Stimulated activated CD4-positive, alpha-beta T cell treated with anti-CD3 and anti-CD28 coated beads, Interleukin-12 subunit alpha, Interleukin-12 subunit beta, amount 100 ng/mL, for 48 hours (primary cell): ENCODE measurements at regions not wholly inside any gene's neighbourhood (a gene's known extent, or its start where the extent isn't known, plus 50 kb on each side); places are given as distances from the start of the nearest gene placed in this dataset.

Experiments used
- DNase-seq, 3 donors: peaks; one replicate each; pipeline ENCODE4 v3.0.0-alpha.2; 2020; ENCODE audit warnings: low read depth in 2 of 3, low spot score in 1 of 3

DNA sequence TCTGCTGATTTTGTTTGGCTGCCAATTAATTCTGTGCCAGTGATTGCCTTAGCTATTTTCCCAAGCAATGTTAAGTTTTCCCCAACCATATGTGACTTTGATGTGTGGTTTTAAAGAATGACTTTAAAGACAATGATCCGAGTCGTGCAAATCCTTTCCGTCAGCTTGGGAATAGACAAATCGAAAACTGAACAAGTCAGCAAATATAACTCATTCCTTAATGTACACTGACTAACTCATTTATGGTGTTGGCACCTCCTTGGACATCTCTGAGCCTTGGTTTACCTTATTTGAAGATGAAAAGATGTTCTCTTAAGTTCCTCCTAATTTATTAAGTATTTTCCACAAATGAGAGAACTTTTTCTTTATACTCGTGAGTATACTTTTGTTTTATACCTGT is 249.4 kb upstream of the SLCO3A1 start:
- no peak for DNase-seq

DNA sequence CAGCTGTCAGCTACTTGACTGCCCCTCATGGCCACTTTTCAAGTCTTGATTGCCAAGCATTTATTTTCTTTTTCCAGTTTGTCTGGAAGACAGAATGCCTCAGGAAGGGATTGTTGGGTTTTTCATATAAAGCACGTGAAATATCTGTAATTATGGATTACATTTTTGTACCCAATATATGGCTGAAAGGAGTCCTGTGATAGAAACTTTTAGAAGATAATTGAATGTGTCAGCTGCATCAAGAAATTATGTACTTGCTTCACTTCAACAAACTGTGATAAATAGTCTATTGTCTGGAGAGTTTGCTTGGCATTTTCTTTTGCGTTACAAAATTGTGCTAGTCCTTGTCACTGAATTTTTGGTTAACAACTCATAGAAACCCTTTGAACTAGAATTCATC is 247.9 kb upstream of the SLCO3A1 start:
- no peak for DNase-seq

DNA sequence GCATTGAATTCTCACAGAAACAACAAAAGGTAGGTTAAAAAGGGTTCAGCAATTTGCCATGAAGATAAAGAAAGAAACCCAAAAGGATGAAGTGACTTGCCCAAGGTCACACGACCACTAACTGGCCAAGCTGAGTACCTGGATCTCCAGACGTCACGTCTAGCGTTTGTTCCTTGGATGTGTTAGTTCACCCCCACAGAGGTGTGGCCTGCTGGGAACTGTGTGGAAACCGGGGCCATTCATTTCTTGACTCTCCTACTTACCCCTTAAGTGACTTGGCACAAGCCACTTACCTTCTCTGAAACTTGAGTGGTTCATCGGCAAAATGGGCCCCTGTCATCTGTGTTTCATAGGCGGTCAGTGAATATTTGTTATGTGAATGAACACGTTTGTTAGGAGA is 244.3 kb upstream of the SLCO3A1 start:
- no peak for DNase-seq

DNA sequence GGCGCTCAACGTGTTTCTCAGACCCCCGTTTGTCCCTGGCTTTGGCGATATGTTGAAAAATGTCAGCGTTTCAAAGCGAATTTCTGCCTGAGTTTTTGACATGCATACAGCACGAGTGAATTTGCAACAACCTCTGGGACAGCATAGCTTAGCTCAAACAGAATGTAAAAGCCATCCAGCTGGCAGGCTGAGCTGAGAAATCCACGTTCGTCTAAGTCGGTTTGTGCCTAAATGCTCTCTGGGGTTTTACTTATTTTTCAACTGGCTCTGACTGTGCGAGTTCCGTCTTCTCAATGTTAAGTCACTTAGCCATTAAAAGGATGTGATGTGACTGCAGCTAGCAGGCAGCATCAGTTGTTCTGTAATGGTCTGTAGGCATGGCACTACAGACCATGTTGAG is 243.5 kb upstream of the SLCO3A1 start:
- no peak for DNase-seq

DNA sequence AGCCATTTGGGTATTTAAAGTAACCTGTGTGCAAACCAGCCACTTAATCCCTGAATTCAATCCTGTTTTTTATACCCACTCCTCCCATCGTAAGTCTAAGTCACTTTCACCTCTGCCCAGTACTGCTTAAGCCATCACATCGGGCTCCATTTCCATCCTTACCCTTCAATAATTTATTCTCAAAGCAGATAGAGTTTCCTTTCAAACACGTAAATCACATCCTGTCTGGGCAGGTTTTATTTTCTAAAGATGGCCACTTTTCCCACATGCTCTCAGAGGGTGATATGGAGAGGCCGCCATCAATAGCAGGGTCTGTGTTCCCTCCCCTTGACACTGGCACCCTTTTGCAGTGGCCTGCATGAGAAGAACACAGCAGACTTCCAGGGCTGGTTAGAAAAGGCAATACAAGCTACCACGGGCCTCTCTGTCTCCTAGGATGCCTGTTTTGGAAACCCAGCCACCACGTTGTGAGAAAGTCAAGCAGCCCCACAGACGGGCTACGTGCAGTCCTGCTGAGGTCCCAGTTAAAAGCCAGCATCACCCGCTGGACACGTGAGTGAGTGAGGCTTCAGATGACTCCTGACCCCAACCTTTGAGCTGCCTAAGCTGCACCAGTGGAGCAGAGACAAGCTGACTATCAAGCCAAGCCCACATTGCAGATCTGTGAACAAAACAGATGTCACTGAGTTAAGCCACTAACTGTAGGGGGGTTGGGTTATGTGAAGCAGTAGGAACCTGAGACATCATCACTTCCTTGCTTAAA is 241.8 kb upstream of the SLCO3A1 start:
- no peak for DNase-seq

DNA sequence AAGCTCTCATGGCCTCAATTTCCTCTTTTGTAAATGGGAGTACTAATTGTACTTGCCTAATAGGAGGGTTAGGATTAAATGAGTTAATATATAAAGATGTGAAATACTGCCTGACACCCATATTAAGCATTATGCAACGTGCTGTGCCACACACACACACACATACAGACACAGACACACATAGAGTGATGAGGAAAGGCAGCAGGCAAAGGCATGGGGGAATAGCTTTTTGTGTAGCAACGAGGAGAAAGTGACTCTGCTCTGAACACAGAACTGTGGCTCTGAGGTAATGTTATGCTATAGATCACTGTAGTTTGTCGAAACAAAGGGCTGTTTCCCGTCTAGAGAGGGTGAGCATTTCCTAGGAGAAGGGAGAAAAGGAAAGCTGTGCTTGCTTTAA is 233.3 kb upstream of the SLCO3A1 start:
- DNase-seq: no peak

DNA sequence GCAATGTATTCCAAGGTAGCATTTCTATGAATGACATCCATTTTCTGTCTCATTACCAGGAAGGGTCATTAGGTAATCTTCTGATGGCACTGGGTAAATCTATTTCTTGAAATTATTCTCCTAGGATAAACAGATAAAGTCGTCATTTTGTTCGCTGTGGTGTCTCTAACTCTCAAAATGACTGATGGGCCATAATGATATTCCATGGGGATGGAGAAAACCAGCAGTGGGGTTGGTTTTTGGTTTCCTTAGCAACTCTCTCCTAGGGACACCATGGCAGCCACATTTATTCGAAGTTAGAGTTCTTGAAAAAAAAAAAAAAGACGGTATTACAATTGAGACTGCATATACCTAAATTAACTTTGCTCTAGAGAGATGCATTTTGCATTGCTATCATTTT is 231.3 kb upstream of the SLCO3A1 start:
- no peak for DNase-seq

DNA sequence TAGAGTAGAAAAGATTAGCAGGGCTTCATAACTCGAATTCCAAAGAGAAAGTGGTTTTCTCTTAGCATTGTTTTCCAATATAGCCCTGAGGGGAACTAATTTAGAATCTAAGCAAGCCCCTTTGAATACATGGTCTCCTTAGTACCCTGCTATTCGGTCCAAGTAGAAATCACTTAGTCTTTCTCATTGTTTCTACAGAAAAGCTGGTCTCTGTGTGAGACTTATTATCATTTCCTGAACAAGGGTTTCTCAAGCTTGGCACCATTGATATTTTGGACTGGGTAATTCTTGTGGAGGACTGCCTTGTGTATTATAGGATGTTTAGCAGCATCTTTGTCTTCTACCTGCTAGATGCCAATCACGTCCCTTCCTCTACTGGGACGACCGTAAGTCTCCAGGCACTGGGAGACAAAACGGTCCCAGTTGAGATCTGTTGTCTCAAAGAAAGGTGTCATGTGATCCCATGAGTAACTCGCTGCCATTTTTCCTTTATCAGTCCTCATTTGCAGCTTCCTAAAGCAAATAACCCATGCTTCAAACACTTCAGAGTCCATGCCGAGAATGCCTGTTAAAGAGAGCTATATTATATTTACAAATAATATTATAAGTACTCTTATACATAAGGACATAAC is 230.7 kb upstream of the SLCO3A1 start:
- DNase-seq: no peak

DNA sequence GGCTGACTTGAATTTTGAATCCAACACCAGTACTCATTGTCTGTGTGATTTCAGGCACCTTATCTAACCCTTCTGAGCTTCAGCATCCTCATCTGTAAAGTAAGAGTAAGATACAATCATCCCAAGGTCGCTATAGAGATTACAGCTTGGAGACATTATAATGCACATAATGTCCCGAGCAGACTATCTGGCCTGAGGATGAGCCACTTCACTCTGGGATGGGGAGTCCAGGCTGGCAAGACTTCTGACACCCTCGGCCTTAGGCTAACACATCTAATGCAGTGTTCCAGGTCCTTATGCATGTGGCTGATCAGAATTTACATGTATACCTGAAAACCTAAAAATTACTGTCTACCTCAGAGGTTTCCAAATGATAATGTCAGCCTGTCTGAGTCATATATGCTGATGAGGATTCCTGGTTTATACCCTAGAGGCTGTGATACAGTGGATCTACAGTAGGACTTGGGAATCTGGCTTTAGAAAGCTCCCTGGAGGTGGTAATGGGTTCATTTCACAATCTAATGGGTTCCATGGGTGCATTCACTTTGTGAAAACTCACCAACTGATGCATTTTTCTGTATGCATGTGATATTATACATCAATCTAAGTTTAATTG is 229.0 kb upstream of the SLCO3A1 start:
- DNase-seq: no peak

DNA sequence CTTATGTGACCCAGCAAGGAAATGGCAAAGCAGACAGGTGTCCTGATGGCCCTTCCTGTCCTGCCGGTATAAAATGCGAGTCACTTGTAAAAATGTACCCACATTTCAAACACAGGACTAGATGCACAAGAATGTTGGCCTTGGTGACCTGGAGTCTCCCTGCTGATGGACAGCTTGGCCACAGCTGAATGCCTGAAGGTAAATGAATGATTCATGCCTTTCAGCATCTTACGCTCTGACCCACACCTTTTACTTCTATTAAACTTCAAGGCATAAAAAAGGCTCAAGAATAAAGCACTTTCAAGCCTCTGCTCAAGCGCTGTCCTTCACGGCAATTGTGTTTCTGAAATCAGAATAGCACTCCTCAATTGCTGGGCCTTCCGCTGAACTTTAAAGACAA is 228.0 kb upstream of the SLCO3A1 start:
- no peak for DNase-seq

DNA sequence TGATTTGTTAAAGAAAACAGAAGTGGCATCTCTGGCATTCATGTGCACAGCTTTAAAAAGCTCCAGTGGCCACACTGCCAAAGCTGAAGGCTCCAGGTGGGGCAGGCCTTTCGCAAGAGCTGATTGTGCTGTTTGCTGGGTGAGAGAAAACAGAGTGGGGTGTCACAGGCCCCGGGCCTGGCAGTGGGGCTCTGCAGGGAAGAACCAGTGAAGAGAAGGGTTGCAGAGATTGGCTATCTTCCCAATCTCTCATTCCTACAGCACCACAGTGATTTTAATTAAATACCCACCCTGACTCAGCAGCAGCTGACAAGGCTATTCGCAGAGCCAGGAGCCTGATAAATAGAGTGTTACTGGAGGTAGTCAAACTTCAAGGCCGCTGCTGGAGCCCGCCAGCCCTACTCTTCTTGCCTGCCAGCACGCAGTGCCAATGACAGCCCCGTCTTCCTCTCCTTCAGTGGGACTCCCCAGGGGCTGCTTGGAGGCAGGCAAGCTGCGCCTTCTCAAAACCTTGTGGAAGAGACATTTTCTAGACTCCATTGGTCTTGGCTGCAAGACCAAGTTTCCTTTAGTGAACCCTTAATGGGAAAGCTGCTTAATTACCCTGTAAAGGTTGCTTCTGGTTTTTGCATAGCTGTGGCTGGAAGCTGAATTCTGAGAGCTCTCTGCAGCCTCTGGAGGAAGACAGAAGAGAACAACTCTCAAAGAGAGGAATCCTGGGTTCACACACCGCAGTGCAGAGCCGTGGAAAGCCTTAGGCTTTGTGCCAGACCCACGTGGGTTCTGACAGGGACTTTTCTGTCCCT is 225.8 kb upstream of the SLCO3A1 start:
- no peak for DNase-seq

DNA sequence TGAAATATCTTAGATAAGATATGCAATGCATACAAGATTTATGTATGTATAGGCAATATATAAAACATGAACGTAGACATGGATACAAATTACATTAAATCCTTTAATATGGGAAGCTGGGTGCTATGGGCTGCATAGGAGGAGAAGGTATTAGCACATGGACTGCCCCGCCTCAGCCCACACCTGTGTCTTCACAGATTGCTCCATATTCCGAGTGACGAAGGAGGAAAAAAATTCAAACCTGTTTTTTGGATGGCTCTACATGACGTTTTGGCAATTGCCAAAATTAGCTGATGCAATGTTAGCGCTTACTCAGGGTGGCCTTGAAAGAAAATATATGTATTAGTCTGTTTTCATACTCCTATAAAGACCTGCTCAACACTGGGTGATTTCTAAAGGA is 223.4 kb upstream of the SLCO3A1 start:
- no peak for DNase-seq

DNA sequence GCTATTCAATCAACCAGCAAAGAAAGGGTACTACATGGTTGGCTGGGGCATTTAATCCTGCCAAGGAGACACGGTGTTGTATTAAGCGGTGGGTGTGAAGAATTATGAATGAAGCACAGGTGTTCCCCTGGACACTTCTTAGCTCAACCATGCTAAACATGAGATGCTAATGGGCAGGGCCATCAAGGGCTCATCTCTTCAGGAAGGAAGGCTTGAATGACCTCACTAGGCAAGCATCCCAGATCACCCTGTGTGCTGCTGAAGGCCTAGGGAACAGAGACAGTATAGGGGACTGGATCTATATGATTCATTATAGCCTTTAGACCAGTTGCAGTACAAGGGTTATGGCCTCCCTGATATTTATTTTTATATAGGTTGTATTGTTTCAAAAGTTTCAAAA is 221.3 kb upstream of the SLCO3A1 start:
- DNase-seq: no peak

DNA sequence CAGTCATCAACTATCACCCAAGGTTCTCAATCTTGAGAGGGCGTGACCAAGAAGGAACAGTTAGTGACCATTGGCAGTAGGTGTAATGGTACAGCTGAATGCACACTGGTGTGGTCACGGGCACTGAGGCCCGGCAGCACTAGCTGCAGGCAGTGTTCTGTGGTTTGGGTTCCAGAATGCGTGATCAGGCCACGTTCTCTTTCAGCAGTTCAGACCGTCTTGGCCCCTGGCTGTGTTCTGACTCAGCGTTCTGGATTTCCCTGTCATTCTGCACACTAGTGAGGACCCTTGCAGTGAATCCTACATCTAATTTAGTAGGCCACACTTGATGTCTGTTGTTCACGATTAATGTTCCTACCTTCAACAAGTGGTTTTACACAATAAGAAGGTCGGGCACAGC is 220.5 kb upstream of the SLCO3A1 start:
- no peak for DNase-seq

DNA sequence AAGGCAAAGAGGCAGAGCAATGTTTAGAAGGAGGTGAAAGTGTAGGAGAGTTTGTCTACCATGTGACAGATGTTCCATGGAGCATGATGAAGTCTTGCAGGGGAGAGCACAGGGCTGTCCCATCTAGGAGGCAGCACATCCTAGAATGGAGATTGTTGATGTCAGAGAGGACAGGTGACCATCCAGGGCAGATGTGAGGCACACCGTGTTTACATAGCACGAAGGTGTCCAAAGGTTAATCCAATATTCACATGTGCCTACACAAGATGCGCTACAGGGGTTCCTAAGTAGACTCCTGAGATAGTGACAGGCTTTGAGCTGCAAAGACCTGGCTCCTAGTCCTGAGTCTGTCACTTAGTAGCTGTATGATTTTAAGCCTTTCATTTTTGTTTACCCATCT is 219.3 kb upstream of the SLCO3A1 start:
- no peak for DNase-seq

DNA sequence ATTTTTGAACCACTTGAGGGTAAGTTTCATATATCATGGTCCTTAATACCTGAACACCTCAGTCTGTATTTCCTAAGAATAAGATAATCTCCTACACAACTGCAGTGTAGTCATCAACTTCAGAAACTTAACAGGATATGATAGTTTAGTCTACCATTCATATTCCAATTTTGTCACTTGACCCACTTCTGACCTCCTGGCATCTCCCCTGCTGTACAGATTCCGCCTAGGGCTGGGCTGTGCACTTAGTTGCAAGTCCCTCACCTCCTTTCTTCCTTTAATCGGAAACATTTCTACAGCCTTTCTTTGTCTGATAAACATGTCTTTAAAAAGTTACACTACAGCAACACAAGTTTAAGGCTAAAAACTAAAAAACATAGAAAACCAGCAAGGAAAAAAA is 218.4 kb upstream of the SLCO3A1 start:
- no peak for DNase-seq

DNA sequence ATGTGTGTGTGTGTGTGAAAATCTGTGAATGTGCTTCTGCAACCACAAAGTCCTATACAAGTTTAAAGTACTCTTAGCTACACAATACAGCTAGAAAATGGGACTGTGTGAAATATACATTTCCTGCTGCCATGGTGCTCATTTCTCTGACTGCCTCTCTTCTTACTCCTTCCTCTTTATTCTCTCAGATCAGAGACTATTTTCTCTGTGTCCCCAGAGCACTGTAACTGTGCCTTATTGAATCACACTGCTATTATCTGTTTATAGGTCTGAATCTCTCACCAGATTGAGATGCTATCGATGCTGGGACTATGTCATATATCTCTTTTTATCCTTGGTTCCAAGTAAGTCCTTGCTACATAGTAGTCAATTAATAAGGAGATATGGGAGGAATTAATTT is 217.9 kb upstream of the SLCO3A1 start:
- no peak for DNase-seq

DNA sequence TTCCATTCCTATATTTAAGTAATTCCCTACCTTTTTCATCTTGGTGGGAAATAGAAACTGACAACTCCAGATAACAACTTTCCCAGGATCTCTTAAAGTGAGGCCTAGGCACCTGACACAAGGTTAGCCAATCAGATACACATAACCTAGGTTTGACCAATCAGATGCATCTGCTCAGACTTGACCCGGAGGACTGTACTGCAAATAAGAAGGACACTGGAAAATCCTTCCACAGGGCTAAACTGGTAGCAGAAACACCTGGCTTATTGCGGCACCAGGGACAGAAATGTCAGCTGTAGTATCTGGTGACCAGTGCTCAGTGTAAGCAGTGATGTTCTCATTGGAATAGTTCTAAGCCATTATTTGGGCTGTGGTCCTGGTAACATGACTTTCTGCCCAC is 204.5 kb upstream of the SLCO3A1 start:
- DNase-seq: no peak

DNA sequence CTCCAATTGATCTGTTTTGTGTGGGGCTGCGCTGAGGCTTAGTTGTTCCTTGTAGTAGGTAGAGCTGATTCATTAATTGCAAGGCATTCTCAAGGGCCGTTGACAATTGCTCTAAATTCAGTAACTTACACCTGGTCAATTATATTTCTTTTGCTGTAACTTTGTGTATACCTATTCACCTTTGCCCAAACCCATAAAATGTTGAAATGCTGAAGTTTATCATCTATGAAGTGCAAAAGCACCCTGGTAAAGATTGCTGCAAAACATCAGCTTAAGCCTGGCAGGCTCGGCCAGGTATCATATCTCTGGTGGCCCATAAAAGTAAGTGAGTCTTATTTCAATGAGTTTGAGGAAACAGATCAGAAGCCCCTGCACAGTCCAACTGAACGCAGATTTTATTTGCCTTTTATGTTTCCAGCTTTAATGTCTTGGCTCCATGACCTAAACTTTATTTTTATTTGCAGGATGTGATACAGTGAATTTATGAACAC is 203.6 kb upstream of the SLCO3A1 start:
- DNase-seq: no peak

DNA sequence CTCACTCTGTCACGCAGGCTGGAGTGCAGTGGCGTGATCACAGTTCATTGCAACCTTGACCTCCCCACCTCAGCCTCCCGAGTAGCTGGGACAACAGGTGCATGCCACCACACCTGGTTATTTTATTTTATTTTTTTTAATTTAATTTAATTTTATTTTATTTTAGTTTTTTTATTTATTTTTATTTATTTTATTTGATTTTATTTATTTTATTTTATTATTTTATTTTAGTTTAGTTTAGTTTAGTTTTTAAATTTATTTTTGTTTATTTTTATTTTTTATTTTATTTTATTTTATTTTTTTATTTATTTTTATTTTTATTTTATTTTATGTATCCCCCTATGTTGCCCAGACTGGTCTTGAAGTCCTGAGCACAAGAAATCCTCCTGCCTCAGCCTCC is 202.3 kb upstream of the SLCO3A1 start:
- DNase-seq: no peak

DNA sequence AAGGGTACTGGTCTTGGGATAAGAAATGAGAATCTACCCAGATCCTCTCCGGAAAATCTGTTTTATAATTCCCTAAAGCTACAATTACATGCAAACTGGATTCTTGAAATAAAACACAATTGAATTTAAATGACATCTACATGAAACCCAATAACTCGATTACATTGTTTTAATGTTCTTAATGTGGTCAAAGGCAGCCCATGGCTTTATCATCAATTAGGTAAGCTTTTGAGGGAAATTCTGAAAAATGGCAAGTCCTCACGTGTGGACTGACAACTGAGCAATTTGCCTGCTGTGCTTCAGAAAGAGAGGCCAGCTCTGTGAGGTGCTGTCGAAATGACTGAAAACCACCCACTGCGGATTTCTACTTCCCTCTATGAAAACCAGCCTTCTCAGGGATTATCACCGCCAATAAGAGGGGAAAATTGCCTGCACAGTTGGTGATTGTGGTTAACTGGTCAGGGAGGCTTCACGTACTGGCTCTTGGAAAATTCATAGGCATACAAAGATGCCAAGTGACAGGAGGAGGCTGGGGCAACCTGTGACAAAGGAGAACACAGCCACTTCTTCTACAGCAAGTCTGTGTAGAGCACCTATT is 200.8 kb upstream of the SLCO3A1 start:
- DNase-seq: no peak
